ENCODE measurements at regions not wholly inside any gene's neighbourhood (a gene's known extent, or its start where the extent isn't known, plus 50 kb on each side); places are given as distances from the start of the nearest gene placed in this dataset.

DNA sequence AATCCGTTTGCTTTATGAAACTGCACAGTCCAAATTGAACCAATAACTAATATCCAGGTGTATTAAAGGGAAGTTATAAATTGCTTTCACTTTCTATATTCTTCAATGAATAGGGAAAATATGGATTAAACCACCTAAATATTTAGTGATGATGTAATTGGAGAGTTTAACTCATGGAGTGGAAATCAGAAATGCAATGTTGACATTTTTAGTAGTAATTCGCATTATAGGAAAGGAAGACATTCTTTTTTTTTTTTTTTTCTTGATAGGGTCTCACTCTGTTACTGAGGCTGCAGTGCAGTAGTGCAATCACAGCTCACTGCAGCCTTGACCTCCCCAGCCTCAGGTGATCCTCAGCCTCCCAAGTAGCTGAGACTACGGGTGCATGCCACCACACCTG lies 321.9 kb downstream of the RNF144A start:
- Mint-ChIP-seq H3K27ac (ENCODE audit: unreplicated experiment) (no peak overlapping the region), H3K4me1 (ENCODE audit: low read depth, unreplicated experiment) (no peaks in the 10 kb centered on the region)
- TF ChIP-seq, protein P1, sequence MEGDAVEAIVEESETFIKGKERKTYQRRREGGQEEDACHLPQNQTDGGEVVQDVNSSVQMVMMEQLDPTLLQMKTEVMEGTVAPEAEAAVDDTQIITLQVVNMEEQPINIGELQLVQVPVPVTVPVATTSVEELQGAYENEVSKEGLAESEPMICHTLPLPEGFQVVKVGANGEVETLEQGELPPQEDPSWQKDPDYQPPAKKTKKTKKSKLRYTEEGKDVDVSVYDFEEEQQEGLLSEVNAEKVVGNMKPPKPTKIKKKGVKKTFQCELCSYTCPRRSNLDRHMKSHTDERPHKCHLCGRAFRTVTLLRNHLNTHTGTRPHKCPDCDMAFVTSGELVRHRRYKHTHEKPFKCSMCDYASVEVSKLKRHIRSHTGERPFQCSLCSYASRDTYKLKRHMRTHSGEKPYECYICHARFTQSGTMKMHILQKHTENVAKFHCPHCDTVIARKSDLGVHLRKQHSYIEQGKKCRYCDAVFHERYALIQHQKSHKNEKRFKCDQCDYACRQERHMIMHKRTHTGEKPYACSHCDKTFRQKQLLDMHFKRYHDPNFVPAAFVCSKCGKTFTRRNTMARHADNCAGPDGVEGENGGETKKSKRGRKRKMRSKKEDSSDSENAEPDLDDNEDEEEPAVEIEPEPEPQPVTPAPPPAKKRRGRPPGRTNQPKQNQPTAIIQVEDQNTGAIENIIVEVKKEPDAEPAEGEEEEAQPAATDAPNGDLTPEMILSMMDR (IDR thresholded peaks at IDR 0.05; ENCODE audit: partially characterized antibody, unreplicated experiment) = no peak

DNA sequence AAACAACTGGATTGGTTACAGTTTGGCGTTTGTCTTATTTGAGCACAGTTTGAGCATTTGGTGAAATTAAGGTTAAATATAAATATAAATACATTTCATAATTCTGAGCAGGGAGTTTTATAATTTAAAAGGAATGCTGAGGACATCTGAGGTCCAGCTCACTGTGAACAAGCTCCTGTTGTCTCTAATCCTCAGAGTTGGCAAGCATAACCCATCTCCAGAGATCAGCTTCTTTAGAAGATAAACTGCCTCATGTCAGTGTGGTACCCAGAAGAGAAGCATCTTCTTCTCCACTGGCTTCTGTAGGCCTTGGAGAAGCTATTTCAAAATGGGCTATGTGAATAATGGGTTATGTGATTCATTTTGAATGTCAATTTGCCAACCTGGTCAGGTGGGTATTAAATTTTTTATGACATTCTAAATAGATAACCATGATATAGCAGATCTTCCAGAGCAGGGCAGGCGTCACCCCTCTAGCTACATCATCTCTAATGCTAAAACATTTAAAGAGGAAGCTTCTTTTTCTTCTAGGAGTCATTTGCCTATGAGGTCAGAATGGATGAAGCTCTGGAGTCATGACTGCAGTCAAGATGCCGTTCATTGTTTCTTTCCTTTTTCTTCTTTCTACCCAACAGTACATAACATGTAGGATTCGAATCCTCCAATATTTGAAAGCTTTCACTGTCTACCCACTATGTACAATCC lies 324.0 kb downstream of the RNF144A start:
- Mint-ChIP-seq H3K4me3 (ENCODE audit: unreplicated experiment) (no peak overlapping the region), H3K9me3 (ENCODE audit: unreplicated experiment) (peaks cover 2% of the 10 kb centered on the region), H3K36me3 (ENCODE audit: unreplicated experiment) (no peaks in the 10 kb centered on the region), H3K27me3 (ENCODE audit: unreplicated experiment) (no peaks in the 10 kb centered on the region), H3K27ac (ENCODE audit: unreplicated experiment) (no peak overlapping the region), H3K4me1 (ENCODE audit: low read depth, unreplicated experiment) (no peaks in the 10 kb centered on the region)
- no peak for DNase-seq
- TF ChIP-seq, protein P1 (IDR thresholded peaks at IDR 0.05; ENCODE audit: partially characterized antibody, unreplicated experiment) = no peak

More for the DNA sequence above, 321.9 kb downstream of the RNF144A start:
- H3K27me3 Mint-ChIP-seq (ENCODE audit: unreplicated experiment) = no peaks in the 10 kb centered on the region
- no peaks in the 10 kb centered on the region for H3K36me3 Mint-ChIP-seq (ENCODE audit: unreplicated experiment)
- H3K4me3 Mint-ChIP-seq (ENCODE audit: unreplicated experiment) = no peak overlapping the region
- no peaks in the 10 kb centered on the region for H3K9me3 Mint-ChIP-seq (ENCODE audit: unreplicated experiment)
- no peak for DNase-seq

DNA sequence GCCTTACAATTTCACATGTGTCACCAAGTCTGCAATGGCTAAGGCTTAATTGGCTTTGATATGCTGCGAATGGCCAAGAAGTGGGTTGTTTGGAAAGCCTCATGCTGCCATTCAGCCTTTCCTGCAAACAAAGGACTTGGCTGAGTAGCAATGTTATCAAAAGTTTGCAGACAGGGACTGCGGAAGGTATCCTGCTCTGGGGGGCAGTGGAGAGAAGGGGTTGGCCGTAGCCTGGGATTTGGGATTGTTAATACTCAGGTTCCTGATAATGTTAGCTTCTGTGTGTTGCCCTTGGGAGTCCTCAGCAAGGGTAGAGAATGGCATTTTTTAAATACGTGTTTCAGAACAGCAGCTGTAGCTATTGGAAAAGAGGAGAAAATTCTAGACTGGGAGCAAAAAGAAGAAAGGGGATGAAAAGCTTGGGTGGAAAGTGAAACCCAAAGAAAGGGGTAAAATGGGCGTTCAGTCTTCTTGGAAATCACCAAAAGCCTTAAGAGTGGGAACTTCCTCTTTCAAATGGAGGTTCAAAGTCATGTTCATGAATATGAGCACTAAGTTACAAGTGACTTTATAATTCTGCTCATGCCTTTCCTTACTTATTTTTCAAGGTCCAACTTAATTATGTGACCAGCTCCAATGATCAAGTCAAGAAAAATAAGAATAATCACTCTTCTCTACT lies 325.1 kb downstream of the RNF144A start:
- Mint-ChIP-seq H3K27ac (ENCODE audit: unreplicated experiment) (no peak overlapping the region), H3K9me3 (ENCODE audit: unreplicated experiment) (peaks cover 2% of the 10 kb centered on the region), H3K4me3 (ENCODE audit: unreplicated experiment) (no peak overlapping the region), H3K27me3 (ENCODE audit: unreplicated experiment) (no peaks in the 10 kb centered on the region), H3K36me3 (ENCODE audit: unreplicated experiment) (no peaks in the 10 kb centered on the region), H3K4me1 (ENCODE audit: low read depth, unreplicated experiment) (no peaks in the 10 kb centered on the region)
- DNase-seq = no peak
- TF ChIP-seq, protein P1 (IDR thresholded peaks at IDR 0.05; ENCODE audit: partially characterized antibody, unreplicated experiment) = no peak

DNA sequence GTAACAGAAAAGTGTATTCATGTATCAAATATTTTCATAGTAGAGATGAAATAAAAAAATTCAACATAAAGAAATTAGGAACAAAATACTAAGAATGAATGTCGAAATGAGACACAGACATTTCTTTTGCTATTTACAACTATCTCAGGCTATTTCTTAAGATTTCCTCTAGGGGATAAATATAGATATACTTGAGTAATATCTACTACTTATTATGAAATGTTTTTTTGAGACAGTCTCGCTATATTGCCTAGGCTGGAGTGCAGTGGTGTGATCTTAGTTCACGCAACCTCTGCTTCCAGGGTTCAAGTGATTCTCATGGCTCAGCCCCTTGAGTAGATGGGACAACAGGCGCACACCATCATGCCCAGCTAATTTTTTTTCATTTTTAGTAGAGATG lies 326.1 kb downstream of the RNF144A start:
- no peak for DNase-seq
- H3K9me3 Mint-ChIP-seq (ENCODE audit: unreplicated experiment) = peaks cover 2% of the 10 kb centered on the region
- TF ChIP-seq, protein P1 (IDR thresholded peaks at IDR 0.05; ENCODE audit: partially characterized antibody, unreplicated experiment) = no peak
- no peaks in the 10 kb centered on the region for H3K4me1 Mint-ChIP-seq (ENCODE audit: low read depth, unreplicated experiment)
- no peaks in the 10 kb centered on the region for H3K36me3 Mint-ChIP-seq (ENCODE audit: unreplicated experiment)
- no peaks in the 10 kb centered on the region for H3K27me3 Mint-ChIP-seq (ENCODE audit: unreplicated experiment)
- H3K4me3 Mint-ChIP-seq (ENCODE audit: unreplicated experiment) = no peak overlapping the region
- no peak overlapping the region for H3K27ac Mint-ChIP-seq (ENCODE audit: unreplicated experiment)

DNA sequence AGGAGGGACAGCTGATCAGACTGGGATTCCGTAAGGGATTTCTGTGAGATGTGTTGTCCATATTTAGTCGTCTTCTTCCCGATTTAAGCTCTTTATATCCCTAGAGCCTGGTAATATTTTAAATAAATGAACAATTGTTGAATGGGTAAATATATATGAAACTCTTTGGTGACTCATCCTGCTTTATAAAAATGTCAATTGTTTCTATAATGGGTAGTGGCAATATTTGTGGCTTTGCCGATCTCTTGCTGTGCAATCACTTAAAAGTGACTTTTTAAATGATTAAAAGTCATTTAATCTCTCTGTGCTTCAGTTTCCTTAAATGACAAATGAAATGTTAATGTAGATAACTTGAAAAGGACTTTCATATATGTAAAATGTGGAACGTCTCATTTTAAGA lies 339.2 kb downstream of the RNF144A start:
- Mint-ChIP-seq H3K4me3 (ENCODE audit: unreplicated experiment) (no peak overlapping the region), H3K4me1 (ENCODE audit: low read depth, unreplicated experiment) (no peaks in the 10 kb centered on the region), H3K27me3 (ENCODE audit: unreplicated experiment) (no peaks in the 10 kb centered on the region), H3K27ac (ENCODE audit: unreplicated experiment) (no peak overlapping the region), H3K36me3 (ENCODE audit: unreplicated experiment) (no peaks in the 10 kb centered on the region), H3K9me3 (ENCODE audit: unreplicated experiment) (peaks cover 2% of the 10 kb centered on the region)
- TF ChIP-seq, protein P1 (IDR thresholded peaks at IDR 0.05; ENCODE audit: partially characterized antibody, unreplicated experiment) = no peak
- no peak for DNase-seq
